A172 (cell line): ENCODE measurements at regions not wholly inside any gene's neighbourhood (a gene's known extent, or its start where the extent isn't known, plus 50 kb on each side); places are given as distances from the start of the nearest gene placed in this dataset.
A peak's percentile ranks its signal among the peaks of the same experiment; 100 is the strongest.

ENCODE experiments used
- DNase-seq: peaks from one replicate; pipeline ENCODE4 v3.0.0-alpha.2; 2015; ENCODE audit warnings: low spot score

DNA sequence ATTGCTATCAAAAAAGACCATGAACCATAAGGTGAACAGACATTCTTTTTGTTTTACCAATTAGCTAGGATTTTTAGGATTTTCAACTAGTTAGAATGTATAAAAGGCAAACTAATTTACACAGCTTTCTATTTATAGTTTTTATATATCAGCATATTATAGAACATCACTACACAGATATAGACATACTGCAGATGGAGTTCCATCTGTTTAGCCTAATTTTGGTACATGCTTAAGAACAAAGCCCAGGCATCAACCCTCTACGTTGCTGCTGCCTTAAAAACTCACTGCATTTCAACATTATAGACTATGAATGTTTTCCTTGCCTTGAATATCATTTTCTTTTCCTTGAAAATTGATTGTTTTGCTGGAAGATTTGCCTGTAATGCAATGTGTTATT lies 2227.5 kb upstream of the C9orf72 start:
- no peak for DNase-seq

DNA sequence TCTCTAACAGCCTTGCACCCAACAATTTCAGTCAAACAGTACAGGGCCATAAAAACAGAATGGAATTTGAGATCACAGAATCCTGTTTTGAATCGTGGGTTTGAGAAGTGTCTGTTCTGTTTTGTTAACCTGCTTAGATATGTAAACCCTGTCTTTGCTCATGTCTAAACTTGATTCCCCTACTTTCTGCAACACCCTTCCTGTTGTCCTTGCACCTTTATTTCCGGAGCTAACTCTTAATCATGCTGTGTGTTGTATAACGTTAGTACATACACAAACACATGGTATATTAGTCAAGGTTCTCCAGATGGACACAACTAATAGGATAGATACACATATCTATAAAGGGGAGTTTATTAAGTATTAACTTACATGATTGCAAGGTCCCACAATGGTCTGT lies 2229.2 kb upstream of the C9orf72 start:
- DNase-seq: no peak

DNA sequence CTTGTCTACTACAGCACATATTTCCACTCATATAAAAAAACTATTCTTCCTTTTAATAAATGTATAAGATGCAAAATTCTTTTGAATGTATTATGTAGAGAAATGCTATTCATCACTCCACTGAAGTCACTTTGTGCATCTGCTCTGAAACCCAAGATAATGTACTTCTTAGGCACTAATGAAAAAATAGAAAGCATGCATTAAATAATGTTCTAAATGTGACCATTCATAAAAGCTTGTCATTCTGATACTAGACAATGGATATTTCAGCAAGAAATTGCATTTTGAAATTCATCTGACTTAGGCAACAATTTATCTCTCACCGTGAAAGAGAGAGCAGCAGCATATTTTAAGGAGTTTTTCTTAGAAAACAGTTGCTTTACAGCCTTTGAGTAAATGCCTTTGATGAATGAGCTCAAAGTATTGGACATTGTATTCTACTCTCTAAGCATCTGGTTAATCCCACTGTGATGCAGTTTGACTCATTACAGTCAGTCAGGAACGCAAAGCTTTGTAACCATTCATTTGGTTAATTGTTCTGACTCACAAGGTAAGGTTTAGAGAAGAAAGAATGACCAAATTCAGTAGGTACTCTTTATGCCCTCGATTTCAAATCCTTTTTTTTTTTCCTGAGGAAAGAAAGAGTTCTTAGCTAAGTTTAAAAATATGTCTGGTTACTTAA lies 2233.8 kb upstream of the C9orf72 start:
- peak; percentile 40 for DNase-seq

DNA sequence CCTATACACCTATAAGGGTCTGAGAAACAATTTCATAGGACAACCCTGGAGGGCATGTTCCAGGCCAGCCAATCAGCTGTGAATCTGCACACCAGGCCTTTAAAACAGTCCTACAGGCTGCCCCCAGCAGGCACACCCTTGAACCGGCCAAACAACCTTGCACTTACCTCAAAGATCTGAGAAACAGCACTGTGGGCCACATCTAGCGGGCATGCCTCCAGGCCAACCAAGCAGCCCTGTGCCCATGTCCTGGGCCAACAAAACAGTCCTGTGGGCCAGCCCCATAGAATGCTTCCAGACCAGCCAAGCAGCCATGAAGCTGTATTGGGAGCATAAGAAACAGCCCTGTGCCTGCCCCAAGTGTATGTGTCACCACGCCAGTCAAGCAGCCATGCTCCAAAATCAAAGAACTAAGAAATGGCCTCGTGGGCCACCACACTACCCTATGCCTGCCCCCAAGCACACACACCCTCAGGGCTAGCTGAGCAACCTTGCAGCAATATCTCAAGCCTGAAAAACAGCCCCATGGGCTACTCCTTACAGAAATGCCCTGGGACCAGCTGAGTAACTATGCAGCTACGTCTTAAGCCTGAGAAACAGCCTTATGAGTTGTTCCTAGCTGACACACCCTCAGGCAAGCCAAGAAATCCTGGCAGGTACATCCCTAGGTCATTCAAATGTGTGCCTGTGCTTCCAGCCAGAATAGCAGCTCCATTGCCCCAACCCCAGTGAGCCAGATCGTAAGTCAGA lies 2243.8 kb upstream of the C9orf72 start:
- no peak for DNase-seq

DNA sequence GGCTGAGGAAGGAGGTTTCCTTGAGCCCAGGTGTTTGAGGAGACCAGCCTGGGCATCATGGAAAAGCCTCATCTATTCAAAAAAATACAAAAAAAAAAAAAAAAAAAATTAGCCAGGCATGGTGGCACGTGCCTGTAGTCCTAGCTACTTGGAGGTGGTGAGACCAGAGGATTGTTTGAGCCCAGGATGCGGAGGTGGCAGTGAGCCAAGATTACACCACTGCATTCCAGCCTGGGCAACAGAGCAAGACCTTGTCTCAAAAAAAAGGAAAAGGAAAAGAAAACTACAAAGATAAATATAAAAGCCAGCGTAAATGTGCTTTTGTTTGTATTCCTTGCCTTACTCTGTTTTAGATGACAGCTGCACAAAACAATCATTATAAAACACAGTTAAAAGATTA lies 2249.2 kb upstream of the C9orf72 start:
- DNase-seq: no peak

DNA sequence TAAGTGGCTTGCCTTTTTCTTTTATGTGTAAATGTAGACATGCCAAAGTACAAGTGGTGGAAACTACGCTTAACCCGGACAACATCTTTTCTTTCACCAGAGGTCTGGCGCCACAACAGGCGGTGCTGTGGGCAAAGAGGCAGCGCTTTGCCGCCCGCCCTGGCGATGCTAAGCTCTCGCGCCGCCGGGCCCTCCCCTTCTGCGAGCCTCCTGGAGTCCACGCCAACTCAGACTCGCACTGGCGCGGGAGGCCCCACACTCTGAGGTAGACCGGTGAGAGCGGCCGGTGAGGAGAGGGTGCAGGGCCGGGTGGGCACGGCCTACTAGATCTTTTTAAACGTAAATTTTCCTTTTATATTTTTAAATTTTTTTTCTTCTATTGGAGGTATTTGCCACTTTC lies 2253.1 kb upstream of the C9orf72 start:
- no peak for DNase-seq

DNA sequence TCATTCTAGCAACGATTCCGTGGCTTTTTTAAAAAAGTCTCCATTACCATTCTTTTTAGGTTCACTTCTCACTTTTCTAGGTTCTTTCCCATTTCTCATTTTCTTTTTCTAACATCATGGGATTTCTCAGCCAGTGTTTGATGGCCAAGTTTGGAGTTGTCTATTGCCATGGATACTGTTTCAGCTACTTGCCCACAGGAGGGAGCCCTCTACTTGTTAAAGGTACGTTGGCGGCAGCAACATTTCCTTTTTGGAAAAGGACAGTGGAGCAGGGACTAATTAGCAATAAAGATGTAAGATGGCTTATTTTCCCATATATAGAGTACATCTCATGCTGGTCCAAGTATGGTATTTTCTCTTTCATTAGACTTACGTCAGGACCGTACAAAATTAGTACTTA lies 2257.5 kb upstream of the C9orf72 start:
- peak; percentile 22 for DNase-seq

DNA sequence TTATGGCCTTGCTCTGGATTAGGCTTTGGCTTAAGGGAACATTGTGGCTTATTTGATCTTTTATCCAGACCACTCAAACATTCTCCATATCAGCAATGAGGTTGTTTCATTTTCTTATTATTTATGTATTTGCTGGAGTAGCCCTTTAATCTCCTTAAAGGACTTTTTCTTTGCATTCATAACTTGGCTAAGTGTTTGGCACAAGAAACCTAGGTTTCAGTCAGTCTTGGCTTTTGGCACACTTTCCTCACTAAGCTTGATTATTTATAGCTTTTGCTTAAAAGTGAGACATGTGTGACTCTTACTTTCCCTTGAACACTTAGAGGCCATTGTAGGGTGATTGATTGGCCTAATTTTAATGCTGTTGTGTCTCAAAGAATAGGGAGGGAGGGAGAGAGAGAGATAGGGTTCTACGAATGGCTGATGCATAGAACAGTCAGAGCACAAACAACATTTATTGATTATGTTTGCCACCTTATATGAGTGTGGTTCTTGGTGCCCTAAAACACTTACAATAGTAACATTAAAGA lies 2265.3 kb upstream of the C9orf72 start:
- DNase-seq: no peak

DNA sequence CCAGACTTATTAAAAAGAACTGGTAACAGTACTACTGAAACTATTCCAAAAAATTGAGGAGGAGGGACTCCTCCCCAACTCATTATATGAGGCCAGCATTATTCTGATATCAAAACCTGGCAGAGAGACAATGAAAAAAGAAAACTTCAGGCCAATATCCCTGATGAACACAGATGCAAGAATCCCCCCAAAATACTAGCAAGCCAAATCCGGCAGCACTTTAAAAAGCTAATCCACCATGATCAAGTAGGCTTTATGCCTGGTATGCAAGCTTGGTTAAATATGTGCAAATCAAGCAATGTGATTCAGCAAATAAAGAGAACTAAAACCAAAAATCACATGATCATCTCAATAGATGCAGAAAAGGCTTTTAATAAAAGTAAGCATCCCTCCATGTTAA lies 2271.0 kb upstream of the C9orf72 start:
- DNase-seq: no peak

DNA sequence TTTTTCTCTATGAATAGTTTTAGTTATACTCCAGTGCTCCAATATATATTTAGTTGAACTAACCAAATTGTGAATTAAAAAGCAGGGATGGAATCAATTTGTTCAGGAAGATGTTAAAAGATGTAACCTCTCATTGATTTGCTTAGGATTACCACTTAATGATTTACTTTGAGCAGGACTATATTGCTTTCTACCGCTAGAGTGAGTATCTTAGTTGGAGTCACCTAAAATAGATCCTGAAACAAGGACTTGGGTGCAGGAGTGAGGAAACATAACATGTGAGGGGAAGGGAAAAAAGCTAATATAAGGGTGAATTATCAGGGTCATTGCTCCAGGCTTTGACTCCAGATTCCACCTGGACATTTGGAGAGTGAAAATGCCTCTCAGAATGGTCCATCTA lies 2277.4 kb upstream of the C9orf72 start:
- no peak for DNase-seq

DNA sequence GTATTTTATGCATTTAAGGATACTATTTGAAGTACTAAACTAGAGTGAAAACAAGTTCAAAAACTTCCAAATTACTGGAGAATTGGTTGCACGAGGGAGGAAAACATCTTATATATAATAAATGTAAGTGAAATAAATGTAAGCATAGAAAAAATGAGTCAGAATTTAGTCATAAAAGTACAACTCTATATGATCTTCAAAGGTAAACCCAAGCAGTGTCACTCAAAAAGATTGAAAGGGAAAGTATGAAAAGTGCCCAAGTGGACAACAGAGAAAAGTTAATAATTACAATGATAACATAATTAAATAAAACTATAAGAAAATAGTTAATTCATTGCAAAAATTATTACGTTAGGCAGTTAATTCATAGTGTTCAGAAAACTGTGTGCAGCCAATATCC lies 2288.5 kb upstream of the C9orf72 start:
- DNase-seq: no peak

DNA sequence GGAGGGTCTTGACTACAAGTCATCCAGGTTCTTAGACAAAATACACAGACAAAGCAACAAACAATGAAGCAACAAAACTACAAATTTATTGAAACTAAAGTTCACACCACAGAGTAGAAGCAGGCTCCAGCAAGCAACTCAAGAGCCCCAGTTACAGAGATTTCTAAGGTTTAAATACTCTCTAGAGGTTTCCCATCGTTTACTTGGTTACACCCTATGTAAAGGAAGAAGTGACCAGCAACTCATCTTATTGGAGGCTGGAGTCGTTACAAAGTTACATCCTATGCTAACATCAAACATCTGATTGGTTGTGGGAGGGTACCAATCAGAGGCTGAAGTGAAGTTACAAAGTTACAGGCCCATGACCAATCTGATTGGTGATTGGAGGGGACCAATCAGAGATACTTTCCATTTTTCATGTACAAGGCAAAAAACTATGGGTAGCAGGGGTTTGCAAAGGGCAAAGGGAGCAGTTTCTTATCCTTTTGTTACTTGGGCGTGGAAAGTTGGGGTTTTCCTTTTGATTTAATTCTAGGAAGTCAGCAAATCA lies 2292.6 kb upstream of the C9orf72 start:
- DNase-seq: no peak

DNA sequence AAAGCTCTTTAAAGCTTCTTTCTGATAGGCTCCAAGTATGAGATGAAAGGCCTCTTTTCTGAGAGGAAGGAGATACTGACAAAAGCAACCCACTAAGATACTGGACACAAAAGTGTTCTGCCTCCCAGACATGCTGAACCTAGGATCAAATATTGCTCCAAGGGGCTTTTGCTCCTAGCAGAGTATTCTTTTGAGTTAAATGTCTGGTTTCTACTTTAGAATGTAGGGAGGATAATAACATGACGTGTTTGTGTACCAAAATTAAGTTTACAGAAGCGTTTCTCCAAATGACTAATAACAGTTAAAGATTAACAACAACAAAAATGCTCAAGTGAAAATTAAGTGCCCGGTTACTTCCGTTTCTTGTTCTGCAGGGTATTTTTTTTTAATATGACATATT lies 2293.3 kb upstream of the C9orf72 start:
- no peak for DNase-seq

DNA sequence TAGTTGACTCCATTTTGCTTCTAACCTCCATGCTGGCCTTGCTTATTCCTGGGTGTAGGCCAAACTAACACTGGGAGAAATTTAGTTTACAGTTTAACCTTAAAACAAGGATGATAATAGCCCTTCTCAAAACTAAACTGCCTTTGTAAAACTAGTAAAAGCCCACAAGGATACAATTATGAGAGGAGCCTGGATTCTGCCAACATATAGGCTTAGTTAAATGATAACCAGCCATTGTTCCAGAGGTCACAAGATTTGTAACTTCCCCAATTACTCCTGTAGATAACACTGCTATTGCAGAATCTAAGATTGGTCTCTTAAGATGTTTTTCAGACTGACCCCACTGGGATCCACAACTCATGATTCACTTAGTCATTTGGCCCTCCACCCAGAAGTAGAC lies 2300.3 kb upstream of the C9orf72 start:
- DNase-seq: no peak

DNA sequence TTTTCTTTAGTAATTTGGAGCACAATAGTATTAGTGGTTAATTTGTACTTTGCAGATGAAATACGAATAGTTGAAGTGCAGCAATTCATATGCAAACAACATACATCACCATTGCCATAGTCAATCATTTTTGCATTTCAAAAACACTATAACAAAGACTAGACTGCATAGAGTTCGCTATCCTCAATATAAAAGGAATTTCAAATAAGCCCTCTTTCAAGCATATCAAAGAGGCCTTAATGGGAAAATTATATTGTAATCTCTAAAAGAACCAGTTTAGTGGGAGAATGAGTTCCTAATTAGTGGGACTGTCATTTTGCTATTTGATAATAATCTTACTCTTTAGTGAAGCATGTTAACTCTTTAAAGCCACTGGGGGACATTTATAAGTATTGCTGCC lies 2302.3 kb upstream of the C9orf72 start:
- DNase-seq: no peak

DNA sequence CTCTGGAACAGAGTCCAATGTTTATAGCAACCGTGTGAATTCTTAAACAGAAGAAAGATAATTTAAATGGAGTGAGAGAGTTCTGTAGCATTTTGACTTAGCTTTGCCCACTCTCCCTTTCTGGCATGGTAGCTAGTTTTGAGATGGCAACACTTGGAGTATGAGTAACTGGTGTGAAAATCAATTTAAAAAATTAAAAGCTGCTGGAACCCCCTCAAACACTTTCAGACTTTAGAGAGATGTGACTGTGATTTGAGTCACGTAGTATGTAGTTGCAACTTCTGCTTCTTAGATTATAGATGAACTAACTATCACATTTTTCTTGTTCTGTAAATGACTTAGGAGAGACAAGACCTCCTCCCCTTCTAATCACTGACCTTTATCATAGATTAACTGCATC lies 2309.5 kb upstream of the C9orf72 start:
- DNase-seq: no peak

DNA sequence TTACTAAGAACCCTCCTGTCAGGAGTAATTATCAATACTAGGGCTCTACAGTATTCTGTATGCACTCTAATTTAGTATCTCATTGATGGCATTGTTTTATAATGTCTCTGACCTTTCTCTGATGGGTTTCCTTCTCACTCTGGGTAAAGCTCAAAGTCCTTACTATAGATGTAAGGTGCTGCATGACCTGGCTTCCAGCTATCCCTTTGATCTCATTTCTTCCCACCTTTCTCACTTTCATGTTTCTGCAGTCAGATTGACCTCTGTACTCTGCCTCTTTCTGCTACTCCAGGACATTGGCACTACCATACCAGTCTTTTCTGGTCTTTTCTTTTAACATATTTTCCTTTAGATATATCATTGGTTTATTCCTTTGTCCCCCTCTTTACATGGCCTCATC lies 2332.8 kb upstream of the C9orf72 start:
- no peak for DNase-seq

DNA sequence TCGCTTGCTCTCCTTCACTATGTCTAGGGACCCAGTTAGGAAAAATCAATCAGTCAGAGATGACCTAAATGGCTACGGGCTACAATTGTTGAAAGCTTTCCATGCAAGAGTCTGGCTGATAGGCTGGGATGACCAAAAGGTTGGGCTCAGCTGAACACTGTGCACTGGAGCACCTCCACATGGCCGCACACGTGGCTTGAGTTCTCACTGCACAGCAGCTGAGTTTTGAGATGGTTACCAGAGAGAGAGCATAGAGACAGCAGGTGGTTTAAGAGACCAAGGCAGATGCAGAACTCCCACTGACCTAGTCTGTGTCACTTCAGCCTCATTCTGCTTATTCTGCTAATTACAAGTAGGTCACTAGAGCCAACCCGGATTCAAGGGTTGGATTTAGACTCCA lies 2354.8 kb upstream of the C9orf72 start:
- DNase-seq: no peak

DNA sequence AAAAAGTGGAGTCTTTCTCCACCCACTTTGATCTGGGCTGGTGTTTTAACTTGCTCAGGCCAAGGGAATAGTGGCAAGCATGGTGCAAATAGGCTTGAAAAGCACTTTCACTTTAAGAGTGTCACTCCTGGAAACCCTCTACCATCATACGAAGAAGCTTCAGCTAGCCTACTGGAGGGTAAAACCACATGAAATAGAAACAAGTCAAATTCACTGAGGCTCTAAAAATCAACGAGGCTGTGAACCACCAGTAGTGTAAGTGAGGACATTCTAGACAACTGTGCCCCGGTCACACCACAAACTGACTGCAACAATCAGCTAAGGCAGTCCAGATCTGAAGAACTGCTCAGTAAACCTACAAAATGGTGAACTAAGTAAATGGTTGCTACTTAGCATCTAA lies 2366.3 kb upstream of the C9orf72 start:
- DNase-seq: no peak

DNA sequence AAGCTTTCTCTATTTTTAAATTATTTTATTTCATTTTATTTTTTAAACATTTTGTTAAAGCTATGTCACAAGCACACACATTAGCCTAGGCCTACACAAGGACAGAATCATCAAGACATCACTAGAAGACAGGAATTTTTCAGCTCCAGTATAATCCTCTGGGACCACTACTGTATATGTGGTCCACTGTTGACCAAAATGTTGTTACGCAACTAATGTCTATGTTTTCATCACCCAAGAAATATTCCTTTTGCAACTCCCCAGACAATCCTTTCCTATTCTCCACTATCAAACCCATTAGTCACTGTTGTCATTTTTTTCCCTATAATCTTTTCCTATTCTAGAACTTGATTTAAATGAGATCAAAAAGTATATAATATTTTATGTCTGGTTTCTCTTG lies 2371.7 kb upstream of the C9orf72 start:
- no peak for DNase-seq

DNA sequence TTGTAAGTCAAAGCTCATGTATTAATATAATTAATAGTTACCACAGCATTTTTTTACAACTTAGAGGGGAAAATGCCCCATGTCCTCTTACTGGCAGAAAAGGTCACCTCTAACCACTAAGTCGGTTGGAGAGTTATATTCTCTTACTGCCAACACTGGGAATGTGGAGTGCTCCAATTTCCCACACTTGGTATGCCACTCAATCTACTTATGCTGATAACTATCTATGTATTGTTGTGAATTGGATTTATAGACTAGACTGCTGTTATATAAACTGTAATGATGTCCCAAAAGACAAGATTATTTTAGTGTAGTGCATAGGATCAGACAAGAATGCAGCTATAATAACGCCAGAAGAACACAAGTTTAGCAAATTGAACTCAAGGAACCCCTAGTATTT lies 2385.2 kb upstream of the C9orf72 start:
- no peak for DNase-seq

DNA sequence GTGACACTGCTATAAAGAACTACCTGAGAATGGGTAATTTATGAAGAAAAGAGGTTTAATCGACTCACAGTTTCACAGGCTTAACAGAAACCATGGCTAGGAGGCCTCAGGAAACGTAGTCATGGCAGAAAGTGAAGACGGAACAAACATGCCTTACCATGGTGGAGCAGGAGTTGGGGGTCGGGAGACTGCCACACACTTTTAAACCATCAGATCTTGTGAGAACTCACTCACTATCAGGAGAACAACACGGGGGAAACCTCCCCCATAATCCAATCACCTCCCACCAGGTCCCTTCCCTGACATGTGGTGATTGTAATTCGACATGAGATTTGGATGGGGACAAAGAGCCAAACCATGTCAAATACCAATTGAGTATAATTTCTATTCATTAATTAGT lies 2392.6 kb upstream of the C9orf72 start:
- DNase-seq: no peak

DNA sequence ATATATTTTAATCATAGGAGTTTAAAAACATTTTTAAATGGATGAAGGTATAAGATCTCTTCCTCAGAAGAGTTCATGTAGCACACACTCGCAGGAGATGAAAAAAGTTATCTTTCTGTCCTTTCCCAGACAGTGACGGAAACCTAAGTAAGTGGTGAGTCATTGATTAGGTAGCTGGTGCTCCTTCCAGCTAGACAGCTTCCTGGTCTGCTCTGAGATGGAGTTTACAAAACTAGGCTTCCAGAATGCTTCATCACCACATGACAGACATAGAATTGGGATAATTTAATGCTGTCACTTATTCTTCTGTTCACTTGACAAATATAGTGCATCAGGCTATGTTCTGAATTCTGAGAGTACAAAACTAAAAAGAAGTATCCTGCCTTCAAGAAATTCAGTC lies 2393.0 kb upstream of the C9orf72 start:
- peak; percentile 49 for DNase-seq
